Panc1 (cell line): ENCODE measurements at regions not wholly inside any gene's neighbourhood (a gene's known extent, or its start where the extent isn't known, plus 50 kb on each side); places are given as distances from the start of the nearest gene placed in this dataset.

Experiments used
- TCF7L2 ChIP-seq: IDR thresholded peaks from 2 replicates; pipeline ENCODE4 v1.6.1; 2011; ENCODE audit warnings: mild to moderate bottlenecking, low read depth, low read length, inconsistent platforms
- TF ChIP-seq, protein P1 (sequence below): fragments of 450-650 bp; IDR thresholded peaks from 2 replicates; pipeline ENCODE4 v1.5.1; 2017; ENCODE audit warnings: mild to moderate bottlenecking
- TF ChIP-seq, protein P2 (sequence below), 2 experiments: IDR thresholded peaks; 2 replicates each; pipeline ENCODE4 v1.6.1; 2011 to 2012; ENCODE audit warnings: low read depth in 2 of 2, control low read depth in 1 of 2, low read length in 1 of 2, mild to moderate bottlenecking in 1 of 2, moderate library complexity in 1 of 2; ENCODE audit not compliant: insufficient read depth in 1 of 2

DNA sequence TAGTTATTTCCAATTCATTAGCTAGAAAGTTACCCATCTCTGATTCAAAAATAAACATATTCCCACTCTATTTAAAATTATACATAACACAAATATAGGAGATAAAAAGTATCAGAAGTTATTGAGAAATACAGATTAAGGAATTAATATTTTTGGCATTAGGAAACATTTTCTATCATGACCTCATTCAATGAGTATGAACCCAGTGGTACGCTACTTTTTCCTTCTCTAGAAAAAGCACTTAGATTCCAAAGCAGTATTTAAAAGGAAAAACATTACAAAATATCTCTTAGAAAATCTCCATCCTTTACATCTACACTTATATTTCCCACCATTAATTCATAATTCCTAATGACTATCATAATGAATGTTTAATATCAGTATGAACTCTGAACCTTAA, 240.6 kb upstream of the GNAI1 start:
- no peak for TF ChIP-seq TCF7L2
- TF ChIP-seq, protein P1, sequence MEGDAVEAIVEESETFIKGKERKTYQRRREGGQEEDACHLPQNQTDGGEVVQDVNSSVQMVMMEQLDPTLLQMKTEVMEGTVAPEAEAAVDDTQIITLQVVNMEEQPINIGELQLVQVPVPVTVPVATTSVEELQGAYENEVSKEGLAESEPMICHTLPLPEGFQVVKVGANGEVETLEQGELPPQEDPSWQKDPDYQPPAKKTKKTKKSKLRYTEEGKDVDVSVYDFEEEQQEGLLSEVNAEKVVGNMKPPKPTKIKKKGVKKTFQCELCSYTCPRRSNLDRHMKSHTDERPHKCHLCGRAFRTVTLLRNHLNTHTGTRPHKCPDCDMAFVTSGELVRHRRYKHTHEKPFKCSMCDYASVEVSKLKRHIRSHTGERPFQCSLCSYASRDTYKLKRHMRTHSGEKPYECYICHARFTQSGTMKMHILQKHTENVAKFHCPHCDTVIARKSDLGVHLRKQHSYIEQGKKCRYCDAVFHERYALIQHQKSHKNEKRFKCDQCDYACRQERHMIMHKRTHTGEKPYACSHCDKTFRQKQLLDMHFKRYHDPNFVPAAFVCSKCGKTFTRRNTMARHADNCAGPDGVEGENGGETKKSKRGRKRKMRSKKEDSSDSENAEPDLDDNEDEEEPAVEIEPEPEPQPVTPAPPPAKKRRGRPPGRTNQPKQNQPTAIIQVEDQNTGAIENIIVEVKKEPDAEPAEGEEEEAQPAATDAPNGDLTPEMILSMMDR, result no peak
- TF ChIP-seq, protein P2, sequence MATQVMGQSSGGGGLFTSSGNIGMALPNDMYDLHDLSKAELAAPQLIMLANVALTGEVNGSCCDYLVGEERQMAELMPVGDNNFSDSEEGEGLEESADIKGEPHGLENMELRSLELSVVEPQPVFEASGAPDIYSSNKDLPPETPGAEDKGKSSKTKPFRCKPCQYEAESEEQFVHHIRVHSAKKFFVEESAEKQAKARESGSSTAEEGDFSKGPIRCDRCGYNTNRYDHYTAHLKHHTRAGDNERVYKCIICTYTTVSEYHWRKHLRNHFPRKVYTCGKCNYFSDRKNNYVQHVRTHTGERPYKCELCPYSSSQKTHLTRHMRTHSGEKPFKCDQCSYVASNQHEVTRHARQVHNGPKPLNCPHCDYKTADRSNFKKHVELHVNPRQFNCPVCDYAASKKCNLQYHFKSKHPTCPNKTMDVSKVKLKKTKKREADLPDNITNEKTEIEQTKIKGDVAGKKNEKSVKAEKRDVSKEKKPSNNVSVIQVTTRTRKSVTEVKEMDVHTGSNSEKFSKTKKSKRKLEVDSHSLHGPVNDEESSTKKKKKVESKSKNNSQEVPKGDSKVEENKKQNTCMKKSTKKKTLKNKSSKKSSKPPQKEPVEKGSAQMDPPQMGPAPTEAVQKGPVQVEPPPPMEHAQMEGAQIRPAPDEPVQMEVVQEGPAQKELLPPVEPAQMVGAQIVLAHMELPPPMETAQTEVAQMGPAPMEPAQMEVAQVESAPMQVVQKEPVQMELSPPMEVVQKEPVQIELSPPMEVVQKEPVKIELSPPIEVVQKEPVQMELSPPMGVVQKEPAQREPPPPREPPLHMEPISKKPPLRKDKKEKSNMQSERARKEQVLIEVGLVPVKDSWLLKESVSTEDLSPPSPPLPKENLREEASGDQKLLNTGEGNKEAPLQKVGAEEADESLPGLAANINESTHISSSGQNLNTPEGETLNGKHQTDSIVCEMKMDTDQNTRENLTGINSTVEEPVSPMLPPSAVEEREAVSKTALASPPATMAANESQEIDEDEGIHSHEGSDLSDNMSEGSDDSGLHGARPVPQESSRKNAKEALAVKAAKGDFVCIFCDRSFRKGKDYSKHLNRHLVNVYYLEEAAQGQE (IDR thresholded peaks at IDR 0.05; ENCODE audit: insufficient read depth in 1 of 2, low read depth in 2 of 2, low read length in 1 of 2), result no peak
